ENCODE measurements at regions not wholly inside any gene's neighbourhood (a gene's known extent, or its start where the extent isn't known, plus 50 kb on each side); places are given as distances from the start of the nearest gene placed in this dataset.

- no peak for DNase-seq (ENCODE audit: extremely low spot score, unreplicated experiment)
- H3K9me3 Mint-ChIP-seq (ENCODE audit: unreplicated experiment): no peaks in the 10 kb centered on the region
- H3K36me3 Mint-ChIP-seq (ENCODE audit: unreplicated experiment): no peaks in the 10 kb centered on the region
- peaks cover 5% of the 10 kb centered on the region for H3K27me3 Mint-ChIP-seq (ENCODE audit: unreplicated experiment)
- TF ChIP-seq CTCF (IDR thresholded peaks at IDR 0.05): no peak
- H3K27ac Mint-ChIP-seq (ENCODE audit: unreplicated experiment): no peak overlapping the region
- H3K4me3 Mint-ChIP-seq (ENCODE audit: unreplicated experiment): no peak overlapping the region
- no peaks in the 10 kb centered on the region for H3K4me1 Mint-ChIP-seq (ENCODE audit: unreplicated experiment)
Observed at GRCh38 chr2:8049851-8050571, 631.8 kb upstream of the ID2 start.

- TF ChIP-seq CTCF (IDR thresholded peaks at IDR 0.05): no peak
- no peaks in the 10 kb centered on the region for H3K4me1 Mint-ChIP-seq (ENCODE audit: unreplicated experiment)
- peaks cover 7% of the 10 kb centered on the region for H3K9me3 Mint-ChIP-seq (ENCODE audit: unreplicated experiment)
- H3K4me3 Mint-ChIP-seq (ENCODE audit: unreplicated experiment): no peak overlapping the region
- H3K27ac Mint-ChIP-seq (ENCODE audit: unreplicated experiment): no peak overlapping the region
- no peaks in the 10 kb centered on the region for H3K36me3 Mint-ChIP-seq (ENCODE audit: unreplicated experiment)
- no peak for DNase-seq (ENCODE audit: extremely low spot score, unreplicated experiment)
- H3K27me3 Mint-ChIP-seq (ENCODE audit: unreplicated experiment): peaks cover 2% of the 10 kb centered on the region
Observed at GRCh38 chr2:8053216-8053615, 628.6 kb upstream of the ID2 start.

- TF ChIP-seq CTCF (IDR thresholded peaks at IDR 0.05): no peak
- Mint-ChIP-seq H3K27ac (ENCODE audit: unreplicated experiment) (no peak overlapping the region), H3K36me3 (ENCODE audit: unreplicated experiment) (no peaks in the 10 kb centered on the region), H3K27me3 (ENCODE audit: unreplicated experiment) (peaks cover 7% of the 10 kb centered on the region), H3K9me3 (ENCODE audit: unreplicated experiment) (peaks cover 7% of the 10 kb centered on the region), H3K4me1 (ENCODE audit: unreplicated experiment) (no peaks in the 10 kb centered on the region), H3K4me3 (ENCODE audit: unreplicated experiment) (no peak overlapping the region)
- no peak for DNase-seq (ENCODE audit: extremely low spot score, unreplicated experiment)
Observed at GRCh38 chr2:8054070-8054469, 627.8 kb upstream of the ID2 start.

GRCh38 chr2:8058652-8059051, 623.2 kb upstream of the ID2 start:
- Mint-ChIP-seq H3K27ac (ENCODE audit: unreplicated experiment) (no peak overlapping the region), H3K27me3 (ENCODE audit: unreplicated experiment) (peaks cover 21% of the 10 kb centered on the region), H3K36me3 (ENCODE audit: unreplicated experiment) (no peaks in the 10 kb centered on the region), H3K9me3 (ENCODE audit: unreplicated experiment) (peaks cover 7% of the 10 kb centered on the region), H3K4me1 (ENCODE audit: unreplicated experiment) (no peaks in the 10 kb centered on the region), H3K4me3 (ENCODE audit: unreplicated experiment) (no peak overlapping the region)
- DNase-seq (ENCODE audit: extremely low spot score, unreplicated experiment): no peak
- no peak for TF ChIP-seq CTCF (IDR thresholded peaks at IDR 0.05)

GRCh38 chr2:8059255-8059654, 622.6 kb upstream of the ID2 start:
- peaks cover 26% of the 10 kb centered on the region for H3K27me3 Mint-ChIP-seq (ENCODE audit: unreplicated experiment)
- DNase-seq (ENCODE audit: extremely low spot score, unreplicated experiment): no peak
- H3K36me3 Mint-ChIP-seq (ENCODE audit: unreplicated experiment): no peaks in the 10 kb centered on the region
- no peak overlapping the region for H3K4me3 Mint-ChIP-seq (ENCODE audit: unreplicated experiment)
- peaks cover 7% of the 10 kb centered on the region for H3K9me3 Mint-ChIP-seq (ENCODE audit: unreplicated experiment)
- no peak overlapping the region for H3K27ac Mint-ChIP-seq (ENCODE audit: unreplicated experiment)
- no peak for TF ChIP-seq CTCF (IDR thresholded peaks at IDR 0.05)
- no peaks in the 10 kb centered on the region for H3K4me1 Mint-ChIP-seq (ENCODE audit: unreplicated experiment)
